HCT116 (cell line): ENCODE measurements at regions not wholly inside any gene's neighbourhood (a gene's known extent, or its start where the extent isn't known, plus 50 kb on each side); places are given as distances from the start of the nearest gene placed in this dataset.

ENCODE experiments used
- ATAC-seq: fragments of 200-7000 bp; cut with Tn5 transposase; 2 replicates; pipeline ENCODE4 v1.9.1; 2020; ENCODE audit warnings: mild to moderate bottlenecking, moderate library complexity
- BruUV-seq: library from RNA; stranded (reverse); fragments of 400-500 nt; replicated peaks from 2 replicates; lab custom pipeline; 2021; lab: Mats Ljungman, UMichigan
- CTCF ChIA-PET: fragments of 300-600 bp; sonication (Branson Sonifier 250); formaldehyde crosslinking; loops from one replicate; lab custom pipeline; 2021; ENCODE audit warnings: antibody characterized with exemption; lab: Charles Lee
- POLR2A ChIA-PET: fragments of 300-600, 350-600 bp; sonication (Branson Sonifier 250); formaldehyde crosslinking; loops from one replicate; lab custom pipeline; 2021; ENCODE audit warnings: antibody characterized with exemption; lab: Charles Lee
- RAD21 ChIA-PET, 2 experiments: fragments of 300-600 bp; sonication (Branson Sonifier 250); formaldehyde crosslinking; loops; one replicate each; lab custom pipeline; 2023; ENCODE audit warnings: low total read pairs in 2 of 2; ENCODE audit not compliant: uncharacterized antibody in 2 of 2, unreplicated experiment in 2 of 2, low non-redundant PET in 1 of 2; lab: Charles Lee
- DNase-seq: peaks from one replicate; pipeline ENCODE4 v3.0.0-alpha.2; 2010; ENCODE audit warnings: low read depth, low spot score
- H2AFZ ChIP-seq: fragments of 200-600 bp; shearing (Covaris generic), sonication (generic); 2 replicates; pipeline ENCODE4 v1.6.1; 2017; ENCODE audit warnings: low read depth, mixed run types, mixed read lengths, antibody characterized with exemption, low read length; ENCODE audit not compliant: poor library complexity, severe bottlenecking
- H3K27ac ChIP-seq: 2 replicates; pipeline ENCODE4 v1.5.1; 2012; ENCODE audit warnings: low read depth, low read length
- H3K27me3 ChIP-seq: fragments of 200-600 bp; sonication (generic); 2 replicates; pipeline ENCODE4 v1.6.1; 2016; ENCODE audit warnings: mixed run types, low read length, mixed read lengths; ENCODE audit not compliant: insufficient read depth
- H3K36me3 ChIP-seq, 2 experiments: fragments of 200-500 bp in 1 of 2; fragments of 200-600 bp in 1 of 2; sonication (Bioruptor generic) in 1 of 2; sonication (generic) in 1 of 2; 2 replicates each; pipeline versions ENCODE4 v1.5.1 to v1.6.1; 2014 to 2016; ENCODE audit warnings: low read length in 2 of 2, inconsistent platforms in 1 of 2, mixed read lengths in 1 of 2, mixed run types in 1 of 2; ENCODE audit not compliant: insufficient read depth in 2 of 2, control insufficient read depth in 1 of 2
- H3K4me1 ChIP-seq, 2 experiments: fragments of 200-600 bp in 1 of 2; sonication (generic) in 1 of 2; 2 replicates each; pipeline versions ENCODE4 v1.5.1 to v1.6.1; 2012 to 2017; ENCODE audit warnings: low read length in 2 of 2, inconsistent platforms in 1 of 2, mild to moderate bottlenecking in 1 of 2, mixed read lengths in 1 of 2, mixed run types in 1 of 2, moderate library complexity in 1 of 2; ENCODE audit not compliant: insufficient read depth in 2 of 2, control insufficient read depth in 1 of 2
- H3K4me2 ChIP-seq: fragments of 200-600 bp; sonication (generic); 2 replicates; pipeline ENCODE4 v1.6.1; 2017; ENCODE audit warnings: mixed run types, low read length, mixed read lengths
- H3K4me3 ChIP-seq, 2 experiments: fragments of 200-600 bp in 1 of 2; sonication (generic) in 1 of 2; replicated peaks in 1 of 2; 2 replicates each; pipeline ENCODE4 v1.5.1; 2011 to 2016; ENCODE audit warnings: low read length in 2 of 2, control low read depth in 1 of 2, low read depth in 1 of 2, mild to moderate bottlenecking in 1 of 2, mixed read lengths in 1 of 2, mixed run types in 1 of 2
- H3K79me2 ChIP-seq: fragments of 200-600 bp; sonication (generic); 2 replicates; pipeline ENCODE4 v1.6.1; 2017; ENCODE audit warnings: mild to moderate bottlenecking, mixed run types, low read length, moderate library complexity, mixed read lengths; ENCODE audit not compliant: insufficient read depth
- H3K9ac ChIP-seq: fragments of 200-600 bp; sonication (generic); 2 replicates; pipeline ENCODE4 v1.6.1; 2016; ENCODE audit warnings: low read length, mixed read lengths
- H3K9me2 ChIP-seq: fragments of 200-600 bp; sonication (generic), shearing (Covaris generic); 2 replicates; pipeline ENCODE4 v1.6.1; 2017; ENCODE audit warnings: mixed run types, mild to moderate bottlenecking, moderate library complexity; ENCODE audit not compliant: insufficient read depth
- H3K9me3 ChIP-seq, 2 experiments: fragments of 200-500 bp in 1 of 2; fragments of 200-600 bp in 1 of 2; sonication (Bioruptor generic) in 1 of 2; sonication (generic) in 1 of 2; 2 replicates each; pipeline ENCODE4 v1.6.1; 2014 to 2017; ENCODE audit warnings: low read length in 2 of 2, mixed read lengths in 2 of 2, inconsistent platforms in 1 of 2, low read depth in 1 of 2, mild to moderate bottlenecking in 1 of 2, mixed run types in 1 of 2, moderate library complexity in 1 of 2; ENCODE audit not compliant: control insufficient read depth in 1 of 2, insufficient read depth in 1 of 2
- H4K20me1 ChIP-seq: fragments of 200-600 bp; sonication (generic), shearing (Covaris generic); 2 replicates; pipeline ENCODE4 v1.6.1; 2017; ENCODE audit warnings: mixed run types, mild to moderate bottlenecking, moderate library complexity; ENCODE audit not compliant: insufficient read depth
- CEBPB ChIP-seq: IDR thresholded peaks from 2 replicates; pipeline ENCODE4 v1.6.1; 2012; ENCODE audit warnings: low read depth
- EGR1 ChIP-seq: IDR thresholded peaks from 2 replicates; pipeline ENCODE4 v1.6.1; 2012; ENCODE audit warnings: low read depth
- ELF1 ChIP-seq: IDR thresholded peaks from 2 replicates; pipeline ENCODE4 v1.6.1; 2012; ENCODE audit warnings: low read depth, borderline replicate concordance
- EZH2 ChIP-seq: fragments of 200-600 bp; sonication (generic); IDR thresholded peaks from 2 replicates; pipeline ENCODE4 v1.6.1; 2017; ENCODE audit warnings: antibody characterized with exemption, mixed run types
- EZH2phosphoT487 ChIP-seq: fragments of 200-600 bp; IDR thresholded peaks from 2 replicates; pipeline ENCODE4 v1.6.1; 2018; ENCODE audit warnings: antibody characterized with exemption, borderline replicate concordance
- FOSL1 ChIP-seq: IDR thresholded peaks from 2 replicates; pipeline ENCODE4 v1.6.1; 2012; ENCODE audit warnings: low read depth
- JUND ChIP-seq: IDR thresholded peaks from 2 replicates; pipeline ENCODE4 v1.6.1; 2012
- POLR2A ChIP-seq: IDR thresholded peaks from 2 replicates; pipeline ENCODE4 v1.7.0; 2011; ENCODE audit warnings: borderline replicate concordance; ENCODE audit not compliant: insufficient read depth, insufficient read length; ENCODE audit errors: extremely low read depth
- POLR2AphosphoS5 ChIP-seq: IDR thresholded peaks from 2 replicates; pipeline ENCODE4 v1.6.1; 2011; ENCODE audit warnings: mild to moderate bottlenecking, low read depth, low read length, moderate library complexity
- RAD21 ChIP-seq: IDR thresholded peaks from 2 replicates; pipeline ENCODE4 v1.6.1; 2012; ENCODE audit warnings: low read depth, mild to moderate bottlenecking
- SRF ChIP-seq: IDR thresholded peaks from 2 replicates; pipeline ENCODE4 v1.6.1; 2012; ENCODE audit warnings: low read depth
- TCF7L2 ChIP-seq: IDR thresholded peaks from 2 replicates; pipeline ENCODE4 v1.7.0; 2011; ENCODE audit warnings: borderline replicate concordance, inconsistent platforms; ENCODE audit not compliant: insufficient read depth, insufficient read length; ENCODE audit errors: extremely low read depth
- ZFX ChIP-seq: fragments of 450-650 bp; IDR thresholded peaks from 2 replicates; pipeline ENCODE4 v1.6.1; 2017
- ZNF274 ChIP-seq: fragments of 200-500 bp; sonication (Bioruptor generic); IDR thresholded peaks from 2 replicates; pipeline ENCODE4 v1.6.1; 2014; ENCODE audit warnings: mild to moderate bottlenecking, low read depth, low read length, inconsistent platforms
- intact Hi-C: fragments of 100-400 bp; cut with micrococcal nuclease; formaldehyde crosslinking; loops from 2 replicates; pipeline ENCODE4 v1.10.0; 2022
- TF ChIP-seq, protein P1 (sequence below): IDR thresholded peaks from 2 replicates; pipeline ENCODE4 v1.6.1; 2011; ENCODE audit warnings: mild to moderate bottlenecking, low read length, moderate library complexity; ENCODE audit not compliant: insufficient replicate concordance; ENCODE audit errors: extremely low read depth
- TF ChIP-seq, protein P2 (sequence below): IDR thresholded peaks from 2 replicates; pipeline ENCODE4 v1.6.1; 2012; ENCODE audit warnings: low read depth
- TF ChIP-seq, protein P3 (sequence below), 3 experiments: fragments of 200-600 bp in 1 of 3; sonication (generic) in 1 of 3; IDR thresholded peaks in 2 of 3; conservative IDR thresholded peaks in 1 of 3; 2 replicates each; pipeline ENCODE4 v1.5.1; 2012 to 2017; ENCODE audit warnings: low read depth in 2 of 3, low read length in 2 of 3, antibody characterized with exemption in 1 of 3, borderline replicate concordance in 1 of 3, control low read depth in 1 of 3, mild to moderate bottlenecking in 1 of 3, mixed read lengths in 1 of 3, mixed run types in 1 of 3, moderate library complexity in 1 of 3; ENCODE audit not compliant: insufficient read depth in 1 of 3
- TF ChIP-seq, protein P4 (sequence below): IDR thresholded peaks from 2 replicates; pipeline ENCODE4 v1.6.1; 2012
- TF ChIP-seq, protein P5 (sequence below): IDR thresholded peaks from 2 replicates; pipeline ENCODE4 v1.6.1; 2012

DNA sequence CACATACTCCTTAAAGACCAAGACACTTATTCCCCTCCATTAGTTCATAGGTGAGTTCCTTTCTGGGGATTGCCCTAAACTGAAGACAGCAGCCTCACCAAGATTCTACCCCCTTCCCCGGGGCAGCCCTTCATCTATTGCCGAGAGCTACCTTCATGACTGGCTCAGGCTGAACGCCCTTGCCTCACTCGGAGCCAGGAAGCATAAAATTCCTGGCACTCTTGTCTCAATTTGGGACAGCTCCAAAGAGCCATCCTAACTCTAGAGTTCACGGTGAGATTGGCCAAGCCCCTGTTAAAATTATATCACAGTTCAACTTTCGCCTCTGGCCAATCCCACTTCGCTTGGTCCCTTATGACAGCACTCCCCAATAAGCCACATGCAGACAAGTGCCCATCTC lies 113.0 kb upstream of the PROX1 start:
- ChIA-PET CTCF (no interaction called here), RAD21 (no interaction called here), POLR2A (no interaction called here)
- Histone ChIP-seq H3K9me3 (no peaks in the 10 kb centered on the region), H4K20me1 (no peaks in the 10 kb centered on the region), H3K4me1 (no peaks in the 10 kb centered on the region), H2AFZ (no peak overlapping the region), H3K4me2 (no peak overlapping the region), H3K27me3 (no peaks in the 10 kb centered on the region), H3K9me2 (no peaks in the 10 kb centered on the region), H3K36me3 (no peaks in the 10 kb centered on the region), H3K4me3 (no peak overlapping the region), H3K9ac (no peak overlapping the region), H3K79me2 (no peaks in the 10 kb centered on the region), H3K27ac (no peak overlapping the region)
- intact Hi-C loops = no loop called here
- no peak for TF ChIP-seq ZFX
- no peak for TF ChIP-seq POLR2A
- TF ChIP-seq, protein P1, sequence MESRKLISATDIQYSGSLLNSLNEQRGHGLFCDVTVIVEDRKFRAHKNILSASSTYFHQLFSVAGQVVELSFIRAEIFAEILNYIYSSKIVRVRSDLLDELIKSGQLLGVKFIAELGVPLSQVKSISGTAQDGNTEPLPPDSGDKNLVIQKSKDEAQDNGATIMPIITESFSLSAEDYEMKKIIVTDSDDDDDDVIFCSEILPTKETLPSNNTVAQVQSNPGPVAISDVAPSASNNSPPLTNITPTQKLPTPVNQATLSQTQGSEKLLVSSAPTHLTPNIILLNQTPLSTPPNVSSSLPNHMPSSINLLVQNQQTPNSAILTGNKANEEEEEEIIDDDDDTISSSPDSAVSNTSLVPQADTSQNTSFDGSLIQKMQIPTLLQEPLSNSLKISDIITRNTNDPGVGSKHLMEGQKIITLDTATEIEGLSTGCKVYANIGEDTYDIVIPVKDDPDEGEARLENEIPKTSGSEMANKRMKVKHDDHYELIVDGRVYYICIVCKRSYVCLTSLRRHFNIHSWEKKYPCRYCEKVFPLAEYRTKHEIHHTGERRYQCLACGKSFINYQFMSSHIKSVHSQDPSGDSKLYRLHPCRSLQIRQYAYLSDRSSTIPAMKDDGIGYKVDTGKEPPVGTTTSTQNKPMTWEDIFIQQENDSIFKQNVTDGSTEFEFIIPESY = no peak
- TF ChIP-seq ELF1 = no peak
- no peak for TF ChIP-seq SRF
- no peak for TF ChIP-seq EZH2phosphoT487
- TF ChIP-seq CEBPB = no peak
- TF ChIP-seq, protein P2, sequence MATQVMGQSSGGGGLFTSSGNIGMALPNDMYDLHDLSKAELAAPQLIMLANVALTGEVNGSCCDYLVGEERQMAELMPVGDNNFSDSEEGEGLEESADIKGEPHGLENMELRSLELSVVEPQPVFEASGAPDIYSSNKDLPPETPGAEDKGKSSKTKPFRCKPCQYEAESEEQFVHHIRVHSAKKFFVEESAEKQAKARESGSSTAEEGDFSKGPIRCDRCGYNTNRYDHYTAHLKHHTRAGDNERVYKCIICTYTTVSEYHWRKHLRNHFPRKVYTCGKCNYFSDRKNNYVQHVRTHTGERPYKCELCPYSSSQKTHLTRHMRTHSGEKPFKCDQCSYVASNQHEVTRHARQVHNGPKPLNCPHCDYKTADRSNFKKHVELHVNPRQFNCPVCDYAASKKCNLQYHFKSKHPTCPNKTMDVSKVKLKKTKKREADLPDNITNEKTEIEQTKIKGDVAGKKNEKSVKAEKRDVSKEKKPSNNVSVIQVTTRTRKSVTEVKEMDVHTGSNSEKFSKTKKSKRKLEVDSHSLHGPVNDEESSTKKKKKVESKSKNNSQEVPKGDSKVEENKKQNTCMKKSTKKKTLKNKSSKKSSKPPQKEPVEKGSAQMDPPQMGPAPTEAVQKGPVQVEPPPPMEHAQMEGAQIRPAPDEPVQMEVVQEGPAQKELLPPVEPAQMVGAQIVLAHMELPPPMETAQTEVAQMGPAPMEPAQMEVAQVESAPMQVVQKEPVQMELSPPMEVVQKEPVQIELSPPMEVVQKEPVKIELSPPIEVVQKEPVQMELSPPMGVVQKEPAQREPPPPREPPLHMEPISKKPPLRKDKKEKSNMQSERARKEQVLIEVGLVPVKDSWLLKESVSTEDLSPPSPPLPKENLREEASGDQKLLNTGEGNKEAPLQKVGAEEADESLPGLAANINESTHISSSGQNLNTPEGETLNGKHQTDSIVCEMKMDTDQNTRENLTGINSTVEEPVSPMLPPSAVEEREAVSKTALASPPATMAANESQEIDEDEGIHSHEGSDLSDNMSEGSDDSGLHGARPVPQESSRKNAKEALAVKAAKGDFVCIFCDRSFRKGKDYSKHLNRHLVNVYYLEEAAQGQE = no peak
- no peak for TF ChIP-seq ZNF274
- no peak for TF ChIP-seq POLR2AphosphoS5
- no peak for TF ChIP-seq FOSL1
- no peak for TF ChIP-seq EGR1
- TF ChIP-seq, protein P3, sequence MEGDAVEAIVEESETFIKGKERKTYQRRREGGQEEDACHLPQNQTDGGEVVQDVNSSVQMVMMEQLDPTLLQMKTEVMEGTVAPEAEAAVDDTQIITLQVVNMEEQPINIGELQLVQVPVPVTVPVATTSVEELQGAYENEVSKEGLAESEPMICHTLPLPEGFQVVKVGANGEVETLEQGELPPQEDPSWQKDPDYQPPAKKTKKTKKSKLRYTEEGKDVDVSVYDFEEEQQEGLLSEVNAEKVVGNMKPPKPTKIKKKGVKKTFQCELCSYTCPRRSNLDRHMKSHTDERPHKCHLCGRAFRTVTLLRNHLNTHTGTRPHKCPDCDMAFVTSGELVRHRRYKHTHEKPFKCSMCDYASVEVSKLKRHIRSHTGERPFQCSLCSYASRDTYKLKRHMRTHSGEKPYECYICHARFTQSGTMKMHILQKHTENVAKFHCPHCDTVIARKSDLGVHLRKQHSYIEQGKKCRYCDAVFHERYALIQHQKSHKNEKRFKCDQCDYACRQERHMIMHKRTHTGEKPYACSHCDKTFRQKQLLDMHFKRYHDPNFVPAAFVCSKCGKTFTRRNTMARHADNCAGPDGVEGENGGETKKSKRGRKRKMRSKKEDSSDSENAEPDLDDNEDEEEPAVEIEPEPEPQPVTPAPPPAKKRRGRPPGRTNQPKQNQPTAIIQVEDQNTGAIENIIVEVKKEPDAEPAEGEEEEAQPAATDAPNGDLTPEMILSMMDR (IDR thresholded peaks at IDR 0.05 in 2 of 3, conservative IDR thresholded peaks at IDR 0.05 in 1 of 3; ENCODE audit: borderline replicate concordance in 1 of 3, insufficient read depth in 1 of 3, low read depth in 2 of 3, low read length in 2 of 3) = no peak
- no peak for TF ChIP-seq EZH2
- TF ChIP-seq, protein P4, sequence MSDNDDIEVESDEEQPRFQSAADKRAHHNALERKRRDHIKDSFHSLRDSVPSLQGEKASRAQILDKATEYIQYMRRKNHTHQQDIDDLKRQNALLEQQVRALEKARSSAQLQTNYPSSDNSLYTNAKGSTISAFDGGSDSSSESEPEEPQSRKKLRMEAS = no peak
- no peak for TF ChIP-seq TCF7L2
- TF ChIP-seq, protein P5, sequence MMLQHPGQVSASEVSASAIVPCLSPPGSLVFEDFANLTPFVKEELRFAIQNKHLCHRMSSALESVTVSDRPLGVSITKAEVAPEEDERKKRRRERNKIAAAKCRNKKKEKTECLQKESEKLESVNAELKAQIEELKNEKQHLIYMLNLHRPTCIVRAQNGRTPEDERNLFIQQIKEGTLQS = no peak
- TF ChIP-seq JUND = no peak
- no peak for TF ChIP-seq RAD21
- ATAC-seq = no peak
- no TSS peak for BruUV-seq
- no peak for DNase-seq
